ENCODE measurements at regions not wholly inside any gene's neighbourhood (a gene's known extent, or its start where the extent isn't known, plus 50 kb on each side); places are given as distances from the start of the nearest gene placed in this dataset.

GRCh38 chr1:192474080-192474683, 101.4 kb upstream of the RGS1 start:
- no peaks in the 10 kb centered on the region for H3K9me3 ChIP-seq
- no peak overlapping the region for H3K4me3 ChIP-seq
- in situ Hi-C loops (cut with MboI; ENCODE audit: low pct_ligation_motif_present in 1 of 4, low pct_unique_long_range_greater_than_20kb in 1 of 4, low sequenced_read_pairs in 3 of 4) (loop anchor here (5.0 to 25.0 kb wide), 6 partner anchors 131 to 563 kb away; no protein-coding TSS in a partner anchor), intact Hi-C loops (cut with DNase I; ENCODE audit: low total_unique reads) (no loop called here)
- peaks cover 0 to 11% (median 0%) of the 10 kb centered on the region in 4 donors for H3K4me1 ChIP-seq
- H3K27me3 ChIP-seq, result peaks cover 4% of the 10 kb centered on the region
- no peaks in the 10 kb centered on the region for H3K36me3 ChIP-seq
- DNase-seq, result no peak
- TF ChIP-seq EP300 (IDR thresholded peaks at IDR 0.05; ENCODE audit: low read depth) (no peak), CTCF (IDR thresholded peaks at IDR 0.05) (peak; percentile 57 to 70 (median 67)), POLR2AphosphoS5 (IDR thresholded peaks at IDR 0.05) (no peak), POLR2A (IDR thresholded peaks at IDR 0.05) (no peak)
- WGBS, 2 donors (ENCODE audit: low coverage in 1 of 2), result 40 to 41% methylated on average over 5 of the region's 5 CpGs
- H3K27ac ChIP-seq, result no peak overlapping the region

GRCh38 chr1:192475329-192475728, 100.2 kb upstream of the RGS1 start:
- Histone ChIP-seq H3K4me3 (no peak overlapping the region), H3K36me3 (no peaks in the 10 kb centered on the region), H3K9me3 (no peaks in the 10 kb centered on the region), H3K27ac (no peak overlapping the region), H3K4me1 (peaks cover 0 to 11% (median 0%) of the 10 kb centered on the region in 4 donors), H3K27me3 (peaks cover 4% of the 10 kb centered on the region)
- intact Hi-C loops (cut with DNase I; ENCODE audit: low total_unique reads) (loop anchor here (5.0 kb wide), 1 partner anchor 647 kb away; the partner anchor contains the start of gene CDC73), in situ Hi-C loops (cut with MboI; ENCODE audit: low pct_ligation_motif_present in 1 of 4, low pct_unique_long_range_greater_than_20kb in 1 of 4, low sequenced_read_pairs in 3 of 4) (loop anchor here (5.0 to 25.0 kb wide), 5 partner anchors 129 to 539 kb away; no protein-coding TSS in a partner anchor)
- no peak for DNase-seq
- WGBS, 2 donors (ENCODE audit: low coverage in 1 of 2), result 85 to 87% methylated on average over 5 to 6 of the region's 6 CpGs
- no peak for TF ChIP-seq POLR2AphosphoS5 (IDR thresholded peaks at IDR 0.05)
- TF ChIP-seq CTCF (IDR thresholded peaks at IDR 0.05), result no peak

GRCh38 chr1:192475970-192476369, 99.6 kb upstream of the RGS1 start:
- Histone ChIP-seq H3K27ac (no peak overlapping the region), H3K4me1 (peaks cover 0 to 11% (median 0%) of the 10 kb centered on the region in 4 donors), H3K36me3 (no peaks in the 10 kb centered on the region), H3K27me3 (peaks cover 4% of the 10 kb centered on the region), H3K4me3 (no peak overlapping the region), H3K9me3 (no peaks in the 10 kb centered on the region)
- WGBS, 2 donors (ENCODE audit: low coverage in 1 of 2), result 75 to 89% methylated on average over 1 to 3 of the region's 3 CpGs
- DNase-seq, result no peak
- intact Hi-C loops (cut with DNase I; ENCODE audit: low total_unique reads), result loop anchor here (2.0 to 5.0 kb wide), 3 partner anchors 131 to 646 kb away; partner anchors contain the start of gene CDC73
- in situ Hi-C loops (cut with MboI; ENCODE audit: low pct_ligation_motif_present in 1 of 4, low pct_unique_long_range_greater_than_20kb in 1 of 4, low sequenced_read_pairs in 3 of 4), result loop anchor here (5.0 to 25.0 kb wide), 5 partner anchors 129 to 539 kb away; no protein-coding TSS in a partner anchor
- no peak for TF ChIP-seq CTCF (IDR thresholded peaks at IDR 0.05)
- TF ChIP-seq EP300 (IDR thresholded peaks at IDR 0.05; ENCODE audit: low read depth), result no peak
- TF ChIP-seq POLR2A (IDR thresholded peaks at IDR 0.05), result no peak
- no peak for TF ChIP-seq POLR2AphosphoS5 (IDR thresholded peaks at IDR 0.05)

- Histone ChIP-seq H3K9me3 (no peaks in the 10 kb centered on the region), H3K36me3 (no peaks in the 10 kb centered on the region), H3K27ac (peak overlapping the region in 2 of 4 donors; percentile 24 to 40), H3K4me3 (no peak overlapping the region), H3K4me1 (peaks cover 0 to 11% (median 0%) of the 10 kb centered on the region in 4 donors), H3K27me3 (peaks cover 4% of the 10 kb centered on the region)
- WGBS, 2 donors (ENCODE audit: low coverage in 1 of 2), result 36 to 46% methylated on average over 4 to 12 of the region's 12 CpGs
- no peak for TF ChIP-seq CTCF (IDR thresholded peaks at IDR 0.05)
- TF ChIP-seq EP300 (IDR thresholded peaks at IDR 0.05; ENCODE audit: low read depth), result no peak
- no peak for TF ChIP-seq POLR2A (IDR thresholded peaks at IDR 0.05)
- no peak for TF ChIP-seq POLR2AphosphoS5 (IDR thresholded peaks at IDR 0.05)
- no peak for DNase-seq
- intact Hi-C loops (cut with DNase I; ENCODE audit: low total_unique reads) (loop anchor here (2.0 to 5.0 kb wide), 3 partner anchors 130 to 645 kb away; partner anchors contain the start of gene CDC73), in situ Hi-C loops (cut with MboI; ENCODE audit: low pct_ligation_motif_present in 1 of 4, low pct_unique_long_range_greater_than_20kb in 1 of 4, low sequenced_read_pairs in 3 of 4) (loop anchor here (5.0 to 25.0 kb wide), 5 partner anchors 128 to 538 kb away; no protein-coding TSS in a partner anchor)
Observed at GRCh38 chr1:192476802-192477298, 98.7 kb upstream of the RGS1 start.
